ENCODE measurements at regions not wholly inside any gene's neighbourhood (a gene's known extent, or its start where the extent isn't known, plus 50 kb on each side); places are given as distances from the start of the nearest gene placed in this dataset.

DNA sequence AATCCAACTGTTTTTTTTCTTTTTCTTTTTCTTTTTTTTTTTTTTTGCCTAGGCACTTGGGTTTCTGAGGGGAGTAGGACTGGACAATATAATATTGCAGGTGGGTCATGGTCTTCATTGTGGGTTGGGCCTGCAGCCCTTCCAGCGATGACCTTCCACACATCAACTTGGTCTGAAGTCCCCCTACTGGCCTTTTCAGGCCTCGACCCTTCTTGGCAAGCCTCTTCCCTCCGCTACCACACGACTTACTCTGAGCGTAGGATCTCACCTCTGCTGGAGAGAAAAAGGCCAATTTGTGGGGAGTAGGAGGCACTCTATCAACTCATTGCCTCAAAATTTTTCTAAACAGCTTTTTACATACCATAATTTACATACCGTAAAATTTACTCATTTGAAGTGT is 51.1 kb upstream of the GRIK3 start:
- Histone ChIP-seq H3K4me1 (ENCODE audit: control insufficient read depth in 3 of 3, insufficient read depth in 3 of 3, low read length in 3 of 3) (no peaks in the 10 kb centered on the region), H3K4me3 (ENCODE audit: low read length in 3 of 3) (no peak overlapping the region), H3K36me3 (ENCODE audit: control insufficient read depth in 3 of 3, insufficient read depth in 3 of 3, low read length in 3 of 3) (no peaks in the 10 kb centered on the region), H3K27ac (ENCODE audit: low read depth, low read length) (no peak overlapping the region), H3K27me3 (ENCODE audit: control insufficient read depth in 3 of 3, insufficient read depth in 3 of 3, low read length in 3 of 3) (peaks cover 3 to 4% (median 3%) of the 10 kb centered on the region in 3 donors), H3K9me3 (ENCODE audit: control insufficient read depth in 3 of 3, low read length in 3 of 3) (no peaks in the 10 kb centered on the region), H3K9ac (ENCODE audit: low read depth in 1 of 3, low read length in 3 of 3) (no peak overlapping the region)

DNA sequence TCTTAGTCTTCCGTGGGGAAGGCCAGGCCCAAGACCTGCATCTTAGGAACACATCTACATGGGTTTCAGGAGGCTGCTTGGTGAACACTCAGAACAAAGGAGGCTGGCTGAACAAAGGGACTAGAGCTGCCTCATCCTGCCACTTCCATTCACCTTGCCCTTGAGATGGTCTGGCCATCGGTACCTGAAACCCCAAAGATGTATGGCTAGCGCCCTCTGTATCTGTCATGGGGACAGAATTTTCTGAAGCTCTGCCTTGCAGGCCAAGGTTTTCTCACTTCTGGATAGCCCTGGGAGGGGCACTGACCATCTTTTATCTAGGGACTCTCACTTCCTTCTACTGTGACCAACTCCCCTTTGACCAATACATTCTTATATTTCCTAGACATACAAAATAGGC is 55.4 kb upstream of the GRIK3 start:
- H3K9me3 ChIP-seq (ENCODE audit: control insufficient read depth in 3 of 3, low read length in 3 of 3), result no peaks in the 10 kb centered on the region
- no peaks in the 10 kb centered on the region for H3K4me1 ChIP-seq (ENCODE audit: control insufficient read depth in 3 of 3, insufficient read depth in 3 of 3, low read length in 3 of 3)
- H3K9ac ChIP-seq (ENCODE audit: low read depth in 1 of 3, low read length in 3 of 3), result no peak overlapping the region
- no peak overlapping the region for H3K4me3 ChIP-seq (ENCODE audit: low read length in 3 of 3)
- no peak overlapping the region for H3K27ac ChIP-seq (ENCODE audit: low read depth, low read length)
- peaks cover 0 to 8% (median 3%) of the 10 kb centered on the region in 3 donors for H3K27me3 ChIP-seq (ENCODE audit: control insufficient read depth in 3 of 3, insufficient read depth in 3 of 3, low read length in 3 of 3)
- no peaks in the 10 kb centered on the region for H3K36me3 ChIP-seq (ENCODE audit: control insufficient read depth in 3 of 3, insufficient read depth in 3 of 3, low read length in 3 of 3)

DNA sequence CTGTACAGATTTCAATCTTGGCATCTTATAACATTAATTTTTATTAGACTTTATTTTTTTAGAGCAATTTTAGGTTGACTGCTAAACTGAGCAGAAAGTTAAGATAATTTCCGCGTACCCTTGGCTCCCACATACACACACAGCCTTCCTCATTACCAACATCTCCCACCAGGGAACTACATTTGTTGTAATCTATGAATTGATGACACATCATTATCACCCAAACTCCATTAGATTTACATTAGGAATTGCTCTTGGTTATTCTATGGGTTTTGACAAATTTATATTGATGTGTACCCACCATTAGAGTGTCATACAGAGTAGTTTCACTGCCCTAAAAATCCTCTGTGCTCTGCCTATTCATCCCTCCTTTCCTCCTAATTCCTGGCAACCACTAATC is 56.4 kb upstream of the GRIK3 start:
- H3K36me3 ChIP-seq (ENCODE audit: control insufficient read depth in 3 of 3, insufficient read depth in 3 of 3, low read length in 3 of 3), result no peaks in the 10 kb centered on the region
- no peaks in the 10 kb centered on the region for H3K4me1 ChIP-seq (ENCODE audit: control insufficient read depth in 3 of 3, insufficient read depth in 3 of 3, low read length in 3 of 3)
- peaks cover 0 to 9% (median 9%) of the 10 kb centered on the region in 3 donors for H3K27me3 ChIP-seq (ENCODE audit: control insufficient read depth in 3 of 3, insufficient read depth in 3 of 3, low read length in 3 of 3)

DNA sequence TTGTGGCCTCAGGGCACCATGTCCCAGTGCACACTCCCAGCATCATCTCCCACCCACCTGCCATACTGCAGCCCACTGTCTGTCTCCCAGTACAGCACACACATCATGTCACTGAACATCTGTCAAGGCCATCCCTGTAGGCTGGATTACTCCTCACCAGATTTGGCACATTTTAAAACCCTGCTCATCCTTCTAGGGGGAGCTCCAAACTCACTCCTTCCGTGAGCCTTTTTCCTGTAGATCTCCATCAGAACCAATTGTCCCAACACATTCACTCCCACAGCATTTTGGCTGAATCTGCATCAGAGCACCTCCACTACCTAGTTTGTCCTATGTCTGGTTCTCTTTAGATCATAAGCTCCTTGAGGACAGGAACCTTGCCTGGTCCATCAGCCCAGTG is 58.6 kb upstream of the GRIK3 start:
- Histone ChIP-seq H3K9ac (ENCODE audit: low read depth in 1 of 3, low read length in 3 of 3) (no peak overlapping the region), H3K27ac (ENCODE audit: low read depth, low read length) (no peak overlapping the region), H3K9me3 (ENCODE audit: control insufficient read depth in 3 of 3, low read length in 3 of 3) (no peaks in the 10 kb centered on the region), H3K36me3 (ENCODE audit: control insufficient read depth in 3 of 3, insufficient read depth in 3 of 3, low read length in 3 of 3) (no peaks in the 10 kb centered on the region), H3K4me1 (ENCODE audit: control insufficient read depth in 3 of 3, insufficient read depth in 3 of 3, low read length in 3 of 3) (no peaks in the 10 kb centered on the region), H3K27me3 (ENCODE audit: control insufficient read depth in 3 of 3, insufficient read depth in 3 of 3, low read length in 3 of 3) (peaks cover 0 to 14% (median 6%) of the 10 kb centered on the region in 3 donors), H3K4me3 (ENCODE audit: low read length in 3 of 3) (no peak overlapping the region)

More for the DNA sequence above, 56.4 kb upstream of the GRIK3 start:
- H3K9me3 ChIP-seq (ENCODE audit: control insufficient read depth in 3 of 3, low read length in 3 of 3), result no peaks in the 10 kb centered on the region
- no peak overlapping the region for H3K4me3 ChIP-seq (ENCODE audit: low read length in 3 of 3)
- H3K27ac ChIP-seq (ENCODE audit: low read depth, low read length), result no peak overlapping the region
- H3K9ac ChIP-seq (ENCODE audit: low read depth in 1 of 3, low read length in 3 of 3), result no peak overlapping the region

DNA sequence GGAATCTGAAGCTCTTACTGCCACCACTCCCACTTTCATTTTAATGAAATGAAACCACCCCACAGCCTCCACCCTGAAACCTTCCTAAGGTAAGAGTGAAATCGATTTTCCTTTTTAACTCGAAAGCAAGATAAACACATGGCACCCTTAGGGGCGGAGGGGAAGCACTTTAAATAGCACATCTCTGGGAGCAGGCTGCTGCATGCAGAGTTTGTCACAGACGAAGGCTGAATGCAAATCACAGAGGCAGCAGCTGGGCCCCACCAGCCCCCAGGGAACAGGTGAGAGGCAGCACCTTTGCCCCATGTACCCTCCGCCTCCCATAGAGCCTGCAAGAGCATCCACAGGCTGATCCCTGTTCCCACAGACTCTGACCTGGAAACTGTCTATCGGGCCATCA is 60.0 kb upstream of the GRIK3 start:
- H3K9ac ChIP-seq (ENCODE audit: low read depth in 1 of 3, low read length in 3 of 3), result no peak overlapping the region
- H3K4me3 ChIP-seq (ENCODE audit: low read length in 3 of 3), result no peak overlapping the region
- H3K27ac ChIP-seq (ENCODE audit: low read depth, low read length), result no peak overlapping the region
- H3K36me3 ChIP-seq (ENCODE audit: control insufficient read depth in 3 of 3, insufficient read depth in 3 of 3, low read length in 3 of 3), result no peaks in the 10 kb centered on the region
- H3K4me1 ChIP-seq (ENCODE audit: control insufficient read depth in 3 of 3, insufficient read depth in 3 of 3, low read length in 3 of 3), result no peaks in the 10 kb centered on the region
- peaks cover 0 to 14% (median 6%) of the 10 kb centered on the region in 3 donors for H3K27me3 ChIP-seq (ENCODE audit: control insufficient read depth in 3 of 3, insufficient read depth in 3 of 3, low read length in 3 of 3)
- H3K9me3 ChIP-seq (ENCODE audit: control insufficient read depth in 3 of 3, low read length in 3 of 3), result no peaks in the 10 kb centered on the region

DNA sequence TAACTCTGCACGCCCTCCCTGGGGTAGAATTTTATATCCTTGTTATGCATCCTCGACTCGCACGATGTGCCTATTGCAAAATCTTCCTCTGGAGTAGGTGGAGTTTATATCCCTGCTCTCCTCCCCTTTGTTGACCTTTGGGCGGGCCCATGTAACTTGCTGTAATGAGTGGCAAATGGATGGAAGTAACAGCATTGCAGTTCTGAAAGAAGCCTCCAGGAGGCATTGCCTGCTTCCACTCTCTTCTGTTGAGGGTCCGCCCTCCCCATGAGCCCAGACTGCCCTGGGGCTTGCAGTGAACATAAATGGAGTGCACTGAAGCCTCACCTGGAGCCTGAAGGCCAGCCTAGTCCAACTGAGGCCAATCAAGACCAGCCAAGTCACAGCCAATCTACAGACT is 62.2 kb upstream of the GRIK3 start:
- Histone ChIP-seq H3K27me3 (ENCODE audit: control insufficient read depth in 3 of 3, insufficient read depth in 3 of 3, low read length in 3 of 3) (peaks cover 0 to 14% (median 6%) of the 10 kb centered on the region in 3 donors), H3K9ac (ENCODE audit: low read depth in 1 of 3, low read length in 3 of 3) (no peak overlapping the region), H3K36me3 (ENCODE audit: control insufficient read depth in 3 of 3, insufficient read depth in 3 of 3, low read length in 3 of 3) (no peaks in the 10 kb centered on the region), H3K4me1 (ENCODE audit: control insufficient read depth in 3 of 3, insufficient read depth in 3 of 3, low read length in 3 of 3) (no peaks in the 10 kb centered on the region), H3K27ac (ENCODE audit: low read depth, low read length) (no peak overlapping the region), H3K9me3 (ENCODE audit: control insufficient read depth in 3 of 3, low read length in 3 of 3) (no peaks in the 10 kb centered on the region), H3K4me3 (ENCODE audit: low read length in 3 of 3) (no peak overlapping the region)

DNA sequence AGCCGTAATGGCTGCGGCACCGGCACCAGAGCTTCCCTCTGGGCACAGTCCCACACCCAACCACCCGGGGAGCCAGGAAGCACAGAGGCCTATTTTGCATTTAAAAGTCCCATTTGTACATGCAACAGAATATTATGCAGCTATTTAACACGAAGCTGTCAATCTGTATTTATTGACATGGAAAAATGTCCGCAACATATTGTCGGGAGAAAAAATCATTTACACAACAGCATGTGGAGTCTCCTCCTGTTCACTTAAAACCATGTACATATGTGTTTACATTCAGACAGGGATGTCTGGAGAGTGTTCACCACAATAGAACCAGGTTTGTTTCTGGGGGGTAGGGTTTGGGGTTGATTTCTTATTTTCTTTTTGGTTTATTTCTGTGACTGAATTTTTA is 63.4 kb upstream of the GRIK3 start:
- Histone ChIP-seq H3K4me1 (ENCODE audit: control insufficient read depth in 3 of 3, insufficient read depth in 3 of 3, low read length in 3 of 3) (no peaks in the 10 kb centered on the region), H3K27me3 (ENCODE audit: control insufficient read depth in 3 of 3, insufficient read depth in 3 of 3, low read length in 3 of 3) (peaks cover 0 to 14% (median 6%) of the 10 kb centered on the region in 3 donors), H3K9me3 (ENCODE audit: control insufficient read depth in 3 of 3, low read length in 3 of 3) (no peaks in the 10 kb centered on the region), H3K36me3 (ENCODE audit: control insufficient read depth in 3 of 3, insufficient read depth in 3 of 3, low read length in 3 of 3) (peaks cover 0 to 2% (median 0%) of the 10 kb centered on the region in 3 donors), H3K4me3 (ENCODE audit: low read length in 3 of 3) (no peak overlapping the region), H3K27ac (ENCODE audit: low read depth, low read length) (no peak overlapping the region), H3K9ac (ENCODE audit: low read depth in 1 of 3, low read length in 3 of 3) (no peak overlapping the region)

DNA sequence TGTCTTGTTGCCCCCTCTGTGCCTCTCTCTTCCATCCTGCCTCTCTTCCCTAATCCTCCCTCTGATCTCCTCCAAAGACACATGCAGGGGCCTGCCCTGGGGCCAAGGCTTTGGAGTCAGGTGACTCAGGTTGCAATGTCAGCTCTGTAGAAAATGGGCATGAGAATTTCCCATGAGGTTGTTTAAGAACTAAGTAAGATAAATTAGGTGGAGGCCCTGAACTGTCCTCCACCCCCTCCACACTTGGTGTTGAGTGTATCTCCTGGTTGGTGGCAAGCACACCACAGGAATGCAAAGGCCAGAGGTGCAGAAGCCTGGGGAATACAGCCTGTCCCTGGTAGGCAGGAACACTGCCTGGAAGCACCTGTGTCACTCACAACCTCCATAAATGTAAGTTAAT is 63.9 kb upstream of the GRIK3 start:
- Histone ChIP-seq H3K27me3 (ENCODE audit: control insufficient read depth in 3 of 3, insufficient read depth in 3 of 3, low read length in 3 of 3) (peaks cover 0 to 14% (median 6%) of the 10 kb centered on the region in 3 donors), H3K4me3 (ENCODE audit: low read length in 3 of 3) (no peak overlapping the region)

DNA sequence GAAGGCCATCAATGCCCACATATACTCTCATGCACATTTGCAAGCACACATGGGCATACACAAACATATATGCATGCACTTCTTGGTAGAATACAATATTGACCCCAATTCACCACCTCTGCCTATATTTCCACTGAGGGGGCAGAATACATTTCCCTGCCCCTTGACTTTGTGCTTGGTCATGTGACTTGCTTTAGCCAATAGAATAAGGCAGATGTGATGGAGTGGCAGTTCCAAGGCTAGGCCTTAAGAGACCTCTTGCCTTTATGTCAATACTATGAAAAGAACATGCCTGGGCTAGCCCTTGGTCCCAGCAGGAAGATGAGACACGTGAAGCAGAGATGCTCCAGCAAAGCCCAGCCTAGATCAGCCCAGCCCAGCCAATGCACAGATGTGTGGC is 66.0 kb upstream of the GRIK3 start:
- H3K4me3 ChIP-seq (ENCODE audit: low read length in 3 of 3), result no peak overlapping the region

More for the DNA sequence above, 63.9 kb upstream of the GRIK3 start:
- Histone ChIP-seq H3K4me1 (ENCODE audit: control insufficient read depth in 3 of 3, insufficient read depth in 3 of 3, low read length in 3 of 3) (no peaks in the 10 kb centered on the region), H3K36me3 (ENCODE audit: control insufficient read depth in 3 of 3, insufficient read depth in 3 of 3, low read length in 3 of 3) (peaks cover 0 to 2% (median 0%) of the 10 kb centered on the region in 3 donors), H3K9me3 (ENCODE audit: control insufficient read depth in 3 of 3, low read length in 3 of 3) (no peaks in the 10 kb centered on the region), H3K27ac (ENCODE audit: low read depth, low read length) (no peak overlapping the region), H3K9ac (ENCODE audit: low read depth in 1 of 3, low read length in 3 of 3) (no peak overlapping the region)

DNA sequence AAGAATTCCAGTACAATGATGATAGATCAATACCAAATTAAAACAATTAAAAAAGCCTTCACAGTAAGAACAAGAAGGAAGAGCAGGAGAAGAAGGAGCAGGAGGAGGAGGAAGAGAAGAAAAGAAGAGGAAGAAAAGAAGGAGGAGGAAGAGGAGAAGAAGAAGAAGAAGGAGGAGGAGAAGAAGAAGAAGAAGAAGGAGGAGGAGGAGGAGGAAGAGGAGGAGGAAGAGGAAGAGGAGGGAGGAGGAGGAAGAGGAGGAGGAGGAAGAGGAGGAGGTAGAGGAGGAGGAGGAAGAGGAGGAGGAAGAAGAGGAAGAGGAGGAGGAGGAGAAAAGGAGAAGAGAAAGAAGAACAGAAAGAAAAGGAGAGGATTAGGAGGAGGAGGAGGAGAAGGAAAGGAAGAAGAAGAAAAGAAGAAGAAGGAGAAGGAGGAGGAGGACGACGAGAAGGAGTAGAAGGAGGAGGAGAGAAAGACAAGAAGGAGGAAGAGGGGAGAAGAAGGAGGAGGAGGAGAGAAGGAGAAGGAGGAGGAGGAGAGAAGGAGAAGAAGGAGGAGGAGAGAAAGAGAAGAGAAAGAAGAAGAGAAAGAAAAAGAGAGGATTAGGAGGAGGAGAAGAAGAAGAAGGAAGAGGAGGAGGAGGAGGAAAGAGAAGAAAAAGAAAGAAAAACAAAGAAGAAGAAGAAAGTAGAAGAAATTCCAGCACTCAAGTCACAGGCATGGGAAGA is 68.5 kb upstream of the GRIK3 start:
- H3K4me1 ChIP-seq (ENCODE audit: control insufficient read depth in 3 of 3, insufficient read depth in 3 of 3, low read length in 3 of 3), result no peaks in the 10 kb centered on the region
- no peaks in the 10 kb centered on the region for H3K9me3 ChIP-seq (ENCODE audit: control insufficient read depth in 3 of 3, low read length in 3 of 3)
- H3K36me3 ChIP-seq (ENCODE audit: control insufficient read depth in 3 of 3, insufficient read depth in 3 of 3, low read length in 3 of 3), result peaks cover 0 to 2% (median 0%) of the 10 kb centered on the region in 3 donors
- no peak overlapping the region for H3K9ac ChIP-seq (ENCODE audit: low read depth in 1 of 3, low read length in 3 of 3)
- H3K4me3 ChIP-seq (ENCODE audit: low read length in 3 of 3), result no peak overlapping the region
- H3K27me3 ChIP-seq (ENCODE audit: control insufficient read depth in 3 of 3, insufficient read depth in 3 of 3, low read length in 3 of 3), result no peaks in the 10 kb centered on the region
- no peak overlapping the region for H3K27ac ChIP-seq (ENCODE audit: low read depth, low read length)

More for the DNA sequence above, 66.0 kb upstream of the GRIK3 start:
- peaks cover 0 to 9% (median 0%) of the 10 kb centered on the region in 3 donors for H3K27me3 ChIP-seq (ENCODE audit: control insufficient read depth in 3 of 3, insufficient read depth in 3 of 3, low read length in 3 of 3)
- no peak overlapping the region for H3K27ac ChIP-seq (ENCODE audit: low read depth, low read length)
- H3K9ac ChIP-seq (ENCODE audit: low read depth in 1 of 3, low read length in 3 of 3), result no peak overlapping the region
- no peaks in the 10 kb centered on the region for H3K9me3 ChIP-seq (ENCODE audit: control insufficient read depth in 3 of 3, low read length in 3 of 3)
- H3K36me3 ChIP-seq (ENCODE audit: control insufficient read depth in 3 of 3, insufficient read depth in 3 of 3, low read length in 3 of 3), result peaks cover 0 to 2% (median 0%) of the 10 kb centered on the region in 3 donors
- no peaks in the 10 kb centered on the region for H3K4me1 ChIP-seq (ENCODE audit: control insufficient read depth in 3 of 3, insufficient read depth in 3 of 3, low read length in 3 of 3)
